ENCODE measurements at regions not wholly inside any gene's neighbourhood (a gene's known extent, or its start where the extent isn't known, plus 50 kb on each side); places are given as distances from the start of the nearest gene placed in this dataset.
A peak's percentile ranks its signal among the peaks of the same experiment; 100 is the strongest.

DNA sequence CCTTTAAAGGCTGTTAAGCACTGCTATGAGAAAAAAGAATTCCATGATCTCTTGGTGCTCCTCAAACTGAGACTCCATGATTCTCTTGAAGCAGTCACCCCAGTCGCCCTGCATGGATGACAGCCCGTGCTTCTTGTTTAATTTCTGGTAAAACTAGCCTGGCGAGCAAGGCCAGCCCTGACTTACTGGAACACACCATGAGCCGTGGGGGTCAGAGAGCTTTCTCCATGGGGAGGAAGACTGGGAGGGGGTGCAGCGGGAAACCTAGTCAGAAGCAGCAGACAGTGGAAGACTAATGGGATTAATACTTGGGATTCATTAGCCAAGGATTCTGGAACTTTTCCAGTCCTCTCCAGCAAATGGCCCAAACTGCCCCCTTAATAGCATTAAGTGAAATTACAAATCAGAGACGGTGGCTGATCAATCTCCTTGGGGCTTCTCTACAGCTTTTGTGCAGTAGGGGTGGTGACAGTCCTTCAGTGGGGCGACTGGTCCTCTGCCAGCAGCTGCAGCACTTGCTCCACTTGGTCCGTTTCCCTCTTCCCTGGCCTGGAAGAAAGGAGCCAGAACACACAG lies 57.2 kb upstream of the LRRN2 start:
- H3K27me3 ChIP-seq (replicated peaks in 1 of 4; ENCODE audit: control insufficient read depth in 3 of 4, extremely low read depth in 1 of 4, insufficient read depth in 3 of 4, low read length in 3 of 4), result no peaks in the 10 kb centered on the region
- FAIRE-seq (no peak), DNase-seq (ENCODE audit: low read depth in 1 of 2, low spot score in 2 of 2) (peak in 1 of 2 experiments; percentile 29)
- no peak overlapping the region for H2AK5ac ChIP-seq (ENCODE audit: low read depth, low read length)
- H2BK20ac ChIP-seq (ENCODE audit: low read length), result no peak overlapping the region
- 0 out of 4 replicates have a peak, but pooled peaks cover 0 to 2% of the 10 kb centered on the region in 2 experiments for H3K9me3 ChIP-seq (ENCODE audit: insufficient read depth in 2 of 2, low read depth in 1 of 2, low read length in 1 of 2)
- H3K23me2 ChIP-seq (ENCODE audit: low read depth, low read length), result no peaks in the 10 kb centered on the region
- no peaks in the 10 kb centered on the region for H3K79me1 ChIP-seq (ENCODE audit: low read depth, low read length)
- H3K4me1 ChIP-seq (replicated peaks in 1 of 4; ENCODE audit: control insufficient read depth in 3 of 4, insufficient read depth in 4 of 4, low read length in 3 of 4), result no peaks in the 10 kb centered on the region; a peak in 1 of 7 replicates
- ChIA-PET CTCF (ENCODE audit: partially characterized antibody) (interaction anchor here (1.0 to 1.2 kb wide), 2 partner anchors 64 to 177 kb away, joined by 3 read pairs; no protein-coding TSS in a partner anchor), POLR2A (ENCODE audit: partially characterized antibody) (no interaction called here)
- H3K4me3 ChIP-seq (ENCODE audit: extremely low read depth in 1 of 4, insufficient read depth in 2 of 4, low read depth in 3 of 4, low read length in 4 of 4), result no peak overlapping the region
- H2BK5ac ChIP-seq (ENCODE audit: low read depth, low read length), result no peak overlapping the region
- H3K79me2 ChIP-seq (ENCODE audit: control insufficient read depth in 1 of 2, insufficient read depth in 2 of 2, low read length in 2 of 2), result no peaks in the 10 kb centered on the region
- H3K9ac ChIP-seq (replicated peaks in 1 of 4; ENCODE audit: extremely low read depth in 1 of 4, low read depth in 3 of 4, low read length in 3 of 4), result no peak overlapping the region
- H4K8ac ChIP-seq (ENCODE audit: extremely low read depth, insufficient read depth, low read length), result no peak overlapping the region
- no peak overlapping the region for H2AFZ ChIP-seq (ENCODE audit: low read length)
- no peaks in the 10 kb centered on the region for H3K36me3 ChIP-seq (ENCODE audit: control insufficient read depth in 2 of 4, insufficient read depth in 4 of 4, low read length in 3 of 4)
- H3K14ac ChIP-seq (ENCODE audit: insufficient read length), result no peak overlapping the region
- no peak overlapping the region for H3K27ac ChIP-seq (ENCODE audit: low read depth, low read length)
- no peak overlapping the region for H3K18ac ChIP-seq (ENCODE audit: extremely low read depth, low read length)
- H4K91ac ChIP-seq (replicated peaks; ENCODE audit: insufficient read length, low read length), result no peak overlapping the region
- 91% methylated on average over 8 of the region's 8 CpGs; no CpG with 5 or more reads in 1 of the 2 experiments for WGBS, 2 experiments (ENCODE audit: extremely low coverage in 1 of 2, insufficient coverage in 1 of 2, insufficient read length in 1 of 2, insufficient replicate concordance in 2 of 2, low coverage in 1 of 2, low lambda C conversion rate in 2 of 2, missing lambda C conversion rate in 1 of 2)
- H3K23ac ChIP-seq (ENCODE audit: insufficient read length), result no peak overlapping the region
- H4K20me1 ChIP-seq (replicated peaks in 1 of 2; ENCODE audit: control insufficient read depth in 1 of 2, insufficient read depth in 2 of 2, low read length in 2 of 2), result no peaks in the 10 kb centered on the region
- no peak overlapping the region for H2BK15ac ChIP-seq (ENCODE audit: low read length)
- no peak overlapping the region for H3K56ac ChIP-seq (replicated peaks; ENCODE audit: insufficient read length, low read depth, low read length)
- no peak overlapping the region for H2BK12ac ChIP-seq (ENCODE audit: low read depth, low read length)
- no peak overlapping the region for H3K4me2 ChIP-seq (ENCODE audit: insufficient read depth in 1 of 2, low read depth in 2 of 2, low read length in 2 of 2)
- no peak overlapping the region for H3K4ac ChIP-seq (replicated peaks; ENCODE audit: insufficient read length, low read depth, low read length)
- H2BK120ac ChIP-seq (replicated peaks; ENCODE audit: low read depth, low read length), result no peak overlapping the region
- no peak overlapping the region for H4K5ac ChIP-seq (ENCODE audit: insufficient read length, low read depth, low read length)
- TF ChIP-seq SAP30 (IDR thresholded peaks at IDR 0.05; ENCODE audit: insufficient read depth, insufficient replicate concordance, low read length) (no peak), HDAC6 (IDR thresholded peaks at IDR 0.05; ENCODE audit: low read depth, low read length) (no peak), JUND (IDR thresholded peaks at IDR 0.05; ENCODE audit: low read length) (no peak), RBBP5 (IDR thresholded peaks at IDR 0.05; ENCODE audit: borderline replicate concordance, low read depth, low read length) (no peak), CHD1 (IDR thresholded peaks at IDR 0.05; ENCODE audit: low read depth, low read length) (no peak), CBX5 (IDR thresholded peaks at IDR 0.05; ENCODE audit: low read depth, low read length) (no peak), CREB1 (IDR thresholded peaks at IDR 0.05) (no peak), E2F6 (IDR thresholded peaks at IDR 0.05) (no peak), EGR1 (IDR thresholded peaks at IDR 0.05; ENCODE audit: borderline replicate concordance, low read depth, low read length) (no peak), ASH2L (IDR thresholded peaks at IDR 0.05; ENCODE audit: low read length) (no peak), KDM5A (IDR thresholded peaks at IDR 0.05; ENCODE audit: low read length) (no peak), SP1 (IDR thresholded peaks at IDR 0.05; ENCODE audit: low read depth, low read length) (no peak)
